ENCODE measurements at regions not wholly inside any gene's neighbourhood (a gene's known extent, or its start where the extent isn't known, plus 50 kb on each side); places are given as distances from the start of the nearest gene placed in this dataset.

DNA sequence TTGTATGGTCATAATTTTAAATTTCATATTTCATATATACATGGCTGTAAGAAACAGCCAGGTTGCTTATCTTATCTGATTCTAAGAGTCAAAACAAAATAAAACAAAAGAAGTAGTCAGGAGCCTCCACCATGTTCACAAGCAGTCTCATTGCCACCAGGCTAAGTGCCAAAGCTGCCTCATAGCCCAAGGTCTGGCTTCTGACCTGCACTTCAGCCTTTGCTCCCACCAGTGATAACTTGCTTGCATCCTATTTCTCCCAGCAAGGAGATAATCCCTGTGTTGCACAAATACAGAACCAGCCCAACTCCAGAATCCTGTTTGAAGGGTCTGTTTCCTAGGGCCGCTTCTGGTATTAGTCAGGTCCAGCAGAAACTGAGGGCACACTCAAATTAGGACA lies 53.9 kb upstream of the TSKU start:
- POLR2A ChIA-PET: no interaction called here
- Histone ChIP-seq H3K9me3 (ENCODE audit: control insufficient read depth in 1 of 2, insufficient read depth in 1 of 2, low read depth in 1 of 2, low read length in 2 of 2) (no peaks in the 10 kb centered on the region), H3K4me2 (ENCODE audit: low read length) (no peak overlapping the region), H3K4me1 (ENCODE audit: control insufficient read depth in 1 of 2, insufficient read depth in 2 of 2, low read length in 2 of 2) (no peaks in the 10 kb centered on the region), H4K20me1 (ENCODE audit: insufficient read depth) (no peaks in the 10 kb centered on the region), H2AFZ (ENCODE audit: low read depth, low read length, poor library complexity, severe bottlenecking) (no peak overlapping the region), H3K27me3 (ENCODE audit: insufficient read depth, low read length) (peaks cover 30% of the 10 kb centered on the region), H3K36me3 (ENCODE audit: control insufficient read depth in 1 of 2, insufficient read depth in 2 of 2, low read length in 2 of 2) (no peaks in the 10 kb centered on the region), H3K4me3 (replicated peaks in 1 of 2; ENCODE audit: low read depth in 1 of 2, low read length in 2 of 2) (no peak overlapping the region), H3K9me2 (ENCODE audit: insufficient read depth) (no peaks in the 10 kb centered on the region), H3K79me2 (ENCODE audit: insufficient read depth, low read length) (no peaks in the 10 kb centered on the region), H3K9ac (ENCODE audit: low read length) (no peak overlapping the region), H3K27ac (ENCODE audit: low read depth, low read length) (no peak overlapping the region)
- intact Hi-C loops (cut with micrococcal nuclease): no loop called here
- CTCF ChIA-PET: interaction anchor here (1.2 kb wide), 1 partner anchor 190 kb away, joined by 3 read pairs; no protein-coding TSS in a partner anchor
- DNase-seq (ENCODE audit: low read depth, low spot score) (no peak), ATAC-seq (no peak)
- no TSS peak for BruUV-seq (replicated peaks)
- RAD21 ChIA-PET (ENCODE audit: low non-redundant PET in 1 of 2, low total read pairs in 2 of 2, uncharacterized antibody in 2 of 2, unreplicated experiment in 2 of 2): no interaction called here
- no peak for TF ChIP-seq EZH2 (IDR thresholded peaks at IDR 0.05)
- no peak for TF ChIP-seq SRF (IDR thresholded peaks at IDR 0.05; ENCODE audit: low read depth)
- no peak for TF ChIP-seq POLR2AphosphoS5 (IDR thresholded peaks at IDR 0.05; ENCODE audit: low read depth, low read length)
- TF ChIP-seq CEBPB (IDR thresholded peaks at IDR 0.05; ENCODE audit: low read depth): no peak
- no peak for TF ChIP-seq FOSL1 (IDR thresholded peaks at IDR 0.05; ENCODE audit: low read depth)
- TF ChIP-seq, protein P1, sequence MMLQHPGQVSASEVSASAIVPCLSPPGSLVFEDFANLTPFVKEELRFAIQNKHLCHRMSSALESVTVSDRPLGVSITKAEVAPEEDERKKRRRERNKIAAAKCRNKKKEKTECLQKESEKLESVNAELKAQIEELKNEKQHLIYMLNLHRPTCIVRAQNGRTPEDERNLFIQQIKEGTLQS (IDR thresholded peaks at IDR 0.05): no peak
- no peak for TF ChIP-seq ELF1 (IDR thresholded peaks at IDR 0.05; ENCODE audit: borderline replicate concordance, low read depth)
- no peak for TF ChIP-seq EGR1 (IDR thresholded peaks at IDR 0.05; ENCODE audit: low read depth)
- TF ChIP-seq, protein P2, sequence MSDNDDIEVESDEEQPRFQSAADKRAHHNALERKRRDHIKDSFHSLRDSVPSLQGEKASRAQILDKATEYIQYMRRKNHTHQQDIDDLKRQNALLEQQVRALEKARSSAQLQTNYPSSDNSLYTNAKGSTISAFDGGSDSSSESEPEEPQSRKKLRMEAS (IDR thresholded peaks at IDR 0.05): no peak
- no peak for TF ChIP-seq YY1 (IDR thresholded peaks at IDR 0.05; ENCODE audit: extremely low read depth, insufficient replicate concordance, low read depth, low read length)
- TF ChIP-seq SP1 (IDR thresholded peaks at IDR 0.05; ENCODE audit: low read depth): no peak
- no peak for TF ChIP-seq POLR2A (IDR thresholded peaks at IDR 0.05; ENCODE audit: borderline replicate concordance, extremely low read depth, insufficient read depth, insufficient read length)
- no peak for TF ChIP-seq EZH2phosphoT487 (IDR thresholded peaks at IDR 0.05; ENCODE audit: borderline replicate concordance)
- TF ChIP-seq RAD21 (IDR thresholded peaks at IDR 0.05; ENCODE audit: low read depth): no peak
- no peak for TF ChIP-seq ZFX (IDR thresholded peaks at IDR 0.05)
- TF ChIP-seq, protein P3, sequence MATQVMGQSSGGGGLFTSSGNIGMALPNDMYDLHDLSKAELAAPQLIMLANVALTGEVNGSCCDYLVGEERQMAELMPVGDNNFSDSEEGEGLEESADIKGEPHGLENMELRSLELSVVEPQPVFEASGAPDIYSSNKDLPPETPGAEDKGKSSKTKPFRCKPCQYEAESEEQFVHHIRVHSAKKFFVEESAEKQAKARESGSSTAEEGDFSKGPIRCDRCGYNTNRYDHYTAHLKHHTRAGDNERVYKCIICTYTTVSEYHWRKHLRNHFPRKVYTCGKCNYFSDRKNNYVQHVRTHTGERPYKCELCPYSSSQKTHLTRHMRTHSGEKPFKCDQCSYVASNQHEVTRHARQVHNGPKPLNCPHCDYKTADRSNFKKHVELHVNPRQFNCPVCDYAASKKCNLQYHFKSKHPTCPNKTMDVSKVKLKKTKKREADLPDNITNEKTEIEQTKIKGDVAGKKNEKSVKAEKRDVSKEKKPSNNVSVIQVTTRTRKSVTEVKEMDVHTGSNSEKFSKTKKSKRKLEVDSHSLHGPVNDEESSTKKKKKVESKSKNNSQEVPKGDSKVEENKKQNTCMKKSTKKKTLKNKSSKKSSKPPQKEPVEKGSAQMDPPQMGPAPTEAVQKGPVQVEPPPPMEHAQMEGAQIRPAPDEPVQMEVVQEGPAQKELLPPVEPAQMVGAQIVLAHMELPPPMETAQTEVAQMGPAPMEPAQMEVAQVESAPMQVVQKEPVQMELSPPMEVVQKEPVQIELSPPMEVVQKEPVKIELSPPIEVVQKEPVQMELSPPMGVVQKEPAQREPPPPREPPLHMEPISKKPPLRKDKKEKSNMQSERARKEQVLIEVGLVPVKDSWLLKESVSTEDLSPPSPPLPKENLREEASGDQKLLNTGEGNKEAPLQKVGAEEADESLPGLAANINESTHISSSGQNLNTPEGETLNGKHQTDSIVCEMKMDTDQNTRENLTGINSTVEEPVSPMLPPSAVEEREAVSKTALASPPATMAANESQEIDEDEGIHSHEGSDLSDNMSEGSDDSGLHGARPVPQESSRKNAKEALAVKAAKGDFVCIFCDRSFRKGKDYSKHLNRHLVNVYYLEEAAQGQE (IDR thresholded peaks at IDR 0.05; ENCODE audit: low read depth): no peak
